GM12878 (cell line): ENCODE measurements at regions not wholly inside any gene's neighbourhood (a gene's known extent, or its start where the extent isn't known, plus 50 kb on each side); places are given as distances from the start of the nearest gene placed in this dataset.

Experiments
- ATAC-seq: fragments of 200-7000 bp; cut with Tn5 transposase; 3 replicates; pipeline ENCODE4 v1.9.1; 2020; ENCODE audit warnings: mild to moderate bottlenecking, moderate library complexity
- BruUV-seq: library from RNA; stranded (reverse); fragments of 400-500 nt; replicated peaks from 2 replicates; lab custom pipeline; 2021; lab: Mats Ljungman, UMichigan
- CTCF ChIA-PET: fragments of 300-600 bp; sonication (Branson Sonifier 250); formaldehyde crosslinking; extraction: SDS; loops from one replicate; lab custom pipeline; 2021; ENCODE audit warnings: inconsistent platforms; lab: Yijun Ruan, JAX
- POLR2A ChIA-PET: fragments of 350-600 bp; formaldehyde crosslinking; extraction: SDS; loops from one replicate; lab custom pipeline; 2021; ENCODE audit warnings: inconsistent platforms; lab: Charles Lee
- RAD21 ChIA-PET: fragments of 300-600 bp; sonication (Branson Sonifier 250); formaldehyde crosslinking; loops from one replicate; lab custom pipeline; 2023; ENCODE audit warnings: antibody characterized with exemption; ENCODE audit not compliant: unreplicated experiment; lab: Charles Lee
- SMC1A ChIA-PET: fragments of 300-600 bp; sonication (Branson Sonifier 250); formaldehyde crosslinking; loops from one replicate; lab custom pipeline; 2023; ENCODE audit not compliant: unreplicated experiment, uncharacterized antibody; lab: Charles Lee
- DNase-seq: peaks from one replicate; pipeline ENCODE4 v3.0.0-alpha.2; 2011; ENCODE audit warnings: low read depth, low spot score
- FAIRE-seq: peaks from 3 replicates; lab custom pipeline; 2011; peaks lifted over from hg19 to GRCh38; lab: Jason Lieb, UNC
- H2AFZ ChIP-seq: 2 replicates; pipeline ENCODE4 v1.6.0; 2011; ENCODE audit warnings: low read depth, low read length, control low read depth; ENCODE audit not compliant: control insufficient read depth
- H3K27ac ChIP-seq: 2 replicates; pipeline ENCODE4 v1.5.1; 2011; ENCODE audit warnings: control low read depth; ENCODE audit not compliant: control insufficient read depth, insufficient read depth
- H3K27me3 ChIP-seq, 2 experiments: replicated peaks in 1 of 2; 2 replicates each; pipeline versions ENCODE4 v1.6.0 to v1.6.1; 2011; ENCODE audit warnings: low read length in 1 of 2; ENCODE audit not compliant: control insufficient read depth in 2 of 2, insufficient read depth in 2 of 2
- H3K36me3 ChIP-seq, 2 experiments: 2 replicates each; pipeline ENCODE4 v1.5.1; 2011; ENCODE audit warnings: low read length in 1 of 2; ENCODE audit not compliant: control insufficient read depth in 2 of 2, insufficient read depth in 2 of 2
- H3K4me1 ChIP-seq: 2 replicates; pipeline ENCODE4 v1.6.1; 2011; ENCODE audit warnings: mild to moderate bottlenecking, low read length, moderate library complexity, mixed read lengths; ENCODE audit not compliant: control insufficient read depth, insufficient read depth
- H3K4me2 ChIP-seq: 2 replicates; pipeline ENCODE4 v1.6.0; 2011; ENCODE audit warnings: control low read depth; ENCODE audit not compliant: control insufficient read depth, insufficient read depth
- H3K4me3 ChIP-seq: fragments of 200-600 bp; sonication (generic); 2 replicates; pipeline ENCODE4 v1.5.1; 2016
- H3K79me2 ChIP-seq: 2 replicates; pipeline ENCODE4 v1.6.0; 2011; ENCODE audit warnings: low read length; ENCODE audit not compliant: control insufficient read depth, insufficient read depth
- H3K9ac ChIP-seq: 2 replicates; pipeline ENCODE4 v1.8.0; 2011; ENCODE audit warnings: low read length, control low read depth, mixed read lengths; ENCODE audit not compliant: control insufficient read depth, insufficient read depth
- H3K9me3 ChIP-seq: replicated peaks from 3 replicates; pipeline ENCODE4 v1.5.1; 2011; ENCODE audit warnings: mild to moderate bottlenecking, low read length; ENCODE audit not compliant: control insufficient read depth, insufficient read depth
- H4K20me1 ChIP-seq: 2 replicates; pipeline ENCODE4 v1.6.0; 2011; ENCODE audit not compliant: control insufficient read depth, insufficient read depth
- CBFB ChIP-seq: IDR thresholded peaks from 2 replicates; pipeline ENCODE4 v1.6.1; 2016; ENCODE audit warnings: antibody characterized with exemption, low read depth
- CBX3 ChIP-seq: fragments of 200-600 bp; sonication (generic); IDR thresholded peaks from 2 replicates; pipeline ENCODE4 v1.6.1; 2016; ENCODE audit warnings: low read depth, borderline replicate concordance
- CEBPB ChIP-seq, 2 experiments: fragments of 150-350 bp in 1 of 2; IDR thresholded peaks; 2 replicates each; pipeline ENCODE4 v1.6.1; 2012 to 2014; ENCODE audit warnings: low read depth in 2 of 2, low read length in 2 of 2, borderline replicate concordance in 1 of 2, inconsistent platforms in 1 of 2
- HCFC1 ChIP-seq: fragments of 150-350 bp; IDR thresholded peaks from 2 replicates; pipeline ENCODE4 v1.6.1; 2014; ENCODE audit warnings: low read length
- HDAC6 ChIP-seq: fragments of 200-600 bp; sonication (generic); IDR thresholded peaks from one replicate; pipeline ENCODE4 v1.8.0; 2017; ENCODE audit warnings: antibody characterized with exemption; ENCODE audit not compliant: unreplicated experiment
- POLR2A ChIP-seq: IDR thresholded peaks from 2 replicates; pipeline ENCODE4 v1.6.1; 2011; ENCODE audit warnings: low read depth, mild to moderate bottlenecking, low read length
- SMARCA5 ChIP-seq: fragments of 450-650 bp; IDR thresholded peaks from 2 replicates; pipeline ENCODE4 v1.6.1; 2017; ENCODE audit warnings: mild to moderate bottlenecking
- SPI1 ChIP-seq: IDR thresholded peaks from 2 replicates; pipeline ENCODE4 v1.6.1; 2011; ENCODE audit warnings: low read depth, mild to moderate bottlenecking, low read length, moderate library complexity, borderline replicate concordance; ENCODE audit not compliant: insufficient read depth
- TCF3 ChIP-seq: IDR thresholded peaks from 2 replicates; pipeline ENCODE4 v1.6.1; 2012; ENCODE audit warnings: low read depth, mild to moderate bottlenecking, low read length, borderline replicate concordance; ENCODE audit not compliant: insufficient read depth
- YBX1 ChIP-seq: fragments of 450-650 bp; IDR thresholded peaks from 2 replicates; pipeline ENCODE4 v1.6.1; 2016; ENCODE audit warnings: antibody characterized with exemption
- ZNF384 ChIP-seq: IDR thresholded peaks from 2 replicates; pipeline ENCODE4 v1.6.1; 2012; ENCODE audit warnings: low read depth, mild to moderate bottlenecking, low read length, improper control_type of control experiment, borderline replicate concordance
- WGBS: methylation state at CpG from one replicate; pipeline ENCODE4 v1.1.6; 2016; ENCODE audit warnings: low lambda C conversion rate; ENCODE audit not compliant: insufficient replicate concordance, insufficient coverage; ENCODE audit errors: missing lambda C conversion rate; 5-methylcytosine and 5-hydroxymethylcytosine counted together
- in situ Hi-C: fragments of 300-500 bp; cut with MboI; formaldehyde crosslinking; loops from 9 replicates; pipeline ENCODE4 v1.14.3; 2018; ENCODE audit warnings: mixed read lengths
- intact Hi-C: fragments of 100-400 bp; cut with micrococcal nuclease; formaldehyde crosslinking; loops from one replicate; pipeline ENCODE4 v1.14.2; 2022; ENCODE audit not compliant: unreplicated experiment
- TF ChIP-seq, protein P1 (sequence below): fragments of 450-650 bp; IDR thresholded peaks from 2 replicates; pipeline ENCODE4 v1.6.1; 2017; ENCODE audit warnings: mild to moderate bottlenecking, moderate library complexity
- TF ChIP-seq, protein P2 (sequence below): fragments of 450-650 bp; IDR thresholded peaks from 2 replicates; pipeline ENCODE4 v1.6.1; 2016; ENCODE audit warnings: mild to moderate bottlenecking

GRCh38 chr6:164246082-164246481 is 831.6 kb downstream of the QKI start (continued):
- TF ChIP-seq CBX3 (no peak), YBX1 (no peak)
- TF ChIP-seq, all 136 proteins: peak for 0

GRCh38 chr6:164243949-164244348 is 829.4 kb downstream of the QKI start:
- Histone ChIP-seq H3K36me3 (no peaks in the 10 kb centered on the region), H3K27me3 (no peaks in the 10 kb centered on the region), H3K4me1 (no peaks in the 10 kb centered on the region), H3K4me2 (no peak overlapping the region), H3K9me3 (no peaks in the 10 kb centered on the region), H4K20me1 (no peaks in the 10 kb centered on the region), H3K9ac (no peak overlapping the region), H2AFZ (no peak overlapping the region), H3K79me2 (no peaks in the 10 kb centered on the region), H3K27ac (no peak overlapping the region), H3K4me3 (no peak overlapping the region)
- CTCF ChIA-PET = no interaction called here
- RAD21 ChIA-PET = no interaction called here
- SMC1A ChIA-PET = no interaction called here
- FAIRE-seq = no peak
- TF ChIP-seq, protein P1, sequence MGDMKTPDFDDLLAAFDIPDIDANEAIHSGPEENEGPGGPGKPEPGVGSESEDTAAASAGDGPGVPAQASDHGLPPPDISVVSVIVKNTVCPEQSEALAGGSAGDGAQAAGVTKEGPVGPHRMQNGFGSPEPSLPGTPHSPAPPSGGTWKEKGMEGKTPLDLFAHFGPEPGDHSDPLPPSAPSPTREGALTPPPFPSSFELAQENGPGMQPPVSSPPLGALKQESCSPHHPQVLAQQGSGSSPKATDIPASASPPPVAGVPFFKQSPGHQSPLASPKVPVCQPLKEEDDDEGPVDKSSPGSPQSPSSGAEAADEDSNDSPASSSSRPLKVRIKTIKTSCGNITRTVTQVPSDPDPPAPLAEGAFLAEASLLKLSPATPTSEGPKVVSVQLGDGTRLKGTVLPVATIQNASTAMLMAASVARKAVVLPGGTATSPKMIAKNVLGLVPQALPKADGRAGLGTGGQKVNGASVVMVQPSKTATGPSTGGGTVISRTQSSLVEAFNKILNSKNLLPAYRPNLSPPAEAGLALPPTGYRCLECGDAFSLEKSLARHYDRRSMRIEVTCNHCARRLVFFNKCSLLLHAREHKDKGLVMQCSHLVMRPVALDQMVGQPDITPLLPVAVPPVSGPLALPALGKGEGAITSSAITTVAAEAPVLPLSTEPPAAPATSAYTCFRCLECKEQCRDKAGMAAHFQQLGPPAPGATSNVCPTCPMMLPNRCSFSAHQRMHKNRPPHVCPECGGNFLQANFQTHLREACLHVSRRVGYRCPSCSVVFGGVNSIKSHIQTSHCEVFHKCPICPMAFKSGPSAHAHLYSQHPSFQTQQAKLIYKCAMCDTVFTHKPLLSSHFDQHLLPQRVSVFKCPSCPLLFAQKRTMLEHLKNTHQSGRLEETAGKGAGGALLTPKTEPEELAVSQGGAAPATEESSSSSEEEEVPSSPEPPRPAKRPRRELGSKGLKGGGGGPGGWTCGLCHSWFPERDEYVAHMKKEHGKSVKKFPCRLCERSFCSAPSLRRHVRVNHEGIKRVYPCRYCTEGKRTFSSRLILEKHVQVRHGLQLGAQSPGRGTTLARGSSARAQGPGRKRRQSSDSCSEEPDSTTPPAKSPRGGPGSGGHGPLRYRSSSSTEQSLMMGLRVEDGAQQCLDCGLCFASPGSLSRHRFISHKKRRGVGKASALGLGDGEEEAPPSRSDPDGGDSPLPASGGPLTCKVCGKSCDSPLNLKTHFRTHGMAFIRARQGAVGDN = no peak
- TF ChIP-seq HCFC1 (no peak), SMARCA5 (no peak), TCF3 (no peak), POLR2A (no peak), SPI1 (no peak), CBX3 (no peak), CBFB (no peak), CEBPB (IDR thresholded peaks at IDR 0.05; ENCODE audit: borderline replicate concordance in 1 of 2, low read depth in 2 of 2, low read length in 2 of 2) (no peak), ZNF384 (no peak), HDAC6 (no peak)
- TF ChIP-seq, protein P2, sequence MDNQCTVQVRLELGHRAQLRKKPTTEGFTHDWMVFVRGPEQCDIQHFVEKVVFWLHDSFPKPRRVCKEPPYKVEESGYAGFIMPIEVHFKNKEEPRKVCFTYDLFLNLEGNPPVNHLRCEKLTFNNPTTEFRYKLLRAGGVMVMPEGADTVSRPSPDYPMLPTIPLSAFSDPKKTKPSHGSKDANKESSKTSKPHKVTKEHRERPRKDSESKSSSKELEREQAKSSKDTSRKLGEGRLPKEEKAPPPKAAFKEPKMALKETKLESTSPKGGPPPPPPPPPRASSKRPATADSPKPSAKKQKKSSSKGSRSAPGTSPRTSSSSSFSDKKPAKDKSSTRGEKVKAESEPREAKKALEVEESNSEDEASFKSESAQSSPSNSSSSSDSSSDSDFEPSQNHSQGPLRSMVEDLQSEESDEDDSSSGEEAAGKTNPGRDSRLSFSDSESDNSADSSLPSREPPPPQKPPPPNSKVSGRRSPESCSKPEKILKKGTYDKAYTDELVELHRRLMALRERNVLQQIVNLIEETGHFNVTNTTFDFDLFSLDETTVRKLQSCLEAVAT = no peak
- ATAC-seq = no peak
- in situ Hi-C loops = no loop called here
- POLR2A ChIA-PET = no interaction called here
- intact Hi-C loops = no loop called here
- no peak for DNase-seq
- WGBS = 51% methylated on average over 9 of the region's 9 CpGs
- no TSS peak for BruUV-seq
